Osteocyte (in vitro differentiated cells): ENCODE measurements at regions not wholly inside any gene's neighbourhood (a gene's known extent, or its start where the extent isn't known, plus 50 kb on each side); places are given as distances from the start of the nearest gene placed in this dataset.

Experiments
- DNase-seq: peaks from one replicate; pipeline ENCODE4 v3.0.0; 2021; ENCODE audit warnings: mixed read lengths; ENCODE audit not compliant: unreplicated experiment; ENCODE audit errors: extremely low spot score
- H3K27ac Mint-ChIP-seq: one replicate; pipeline ENCODE4 v1.8.0; 2021; ENCODE audit warnings: mild to moderate bottlenecking, mixed read lengths; ENCODE audit not compliant: unreplicated experiment
- H3K27me3 Mint-ChIP-seq: one replicate; pipeline ENCODE4 v1.8.0; 2021; ENCODE audit warnings: mixed read lengths; ENCODE audit not compliant: unreplicated experiment
- H3K36me3 Mint-ChIP-seq: one replicate; pipeline ENCODE4 v1.8.0; 2021; ENCODE audit warnings: mixed read lengths; ENCODE audit not compliant: unreplicated experiment
- H3K4me1 Mint-ChIP-seq: one replicate; pipeline ENCODE4 v1.8.0; 2021; ENCODE audit warnings: mixed read lengths; ENCODE audit not compliant: unreplicated experiment
- H3K4me3 Mint-ChIP-seq: one replicate; pipeline ENCODE4 v1.8.0; 2021; ENCODE audit warnings: mild to moderate bottlenecking, moderate library complexity, mixed read lengths; ENCODE audit not compliant: unreplicated experiment
- H3K9me3 Mint-ChIP-seq: one replicate; pipeline ENCODE4 v1.8.0; 2021; ENCODE audit warnings: mixed read lengths; ENCODE audit not compliant: unreplicated experiment
- TF ChIP-seq, protein P1 (sequence below): fragments of 200-600 bp; sonication (generic); IDR thresholded peaks from 2 replicates; pipeline ENCODE4 v1.5.0; 2021; ENCODE audit warnings: antibody characterized with exemption, mild to moderate bottlenecking, moderate library complexity

GRCh38 chr5:166088389-166089039 is 2202.9 kb upstream of the WWC1 start:
- Mint-ChIP-seq H3K27ac (no peak overlapping the region), H3K4me3 (no peak overlapping the region), H3K4me1 (no peaks in the 10 kb centered on the region), H3K27me3 (no peaks in the 10 kb centered on the region), H3K9me3 (peaks cover 37% of the 10 kb centered on the region), H3K36me3 (no peaks in the 10 kb centered on the region)
- TF ChIP-seq, protein P1, sequence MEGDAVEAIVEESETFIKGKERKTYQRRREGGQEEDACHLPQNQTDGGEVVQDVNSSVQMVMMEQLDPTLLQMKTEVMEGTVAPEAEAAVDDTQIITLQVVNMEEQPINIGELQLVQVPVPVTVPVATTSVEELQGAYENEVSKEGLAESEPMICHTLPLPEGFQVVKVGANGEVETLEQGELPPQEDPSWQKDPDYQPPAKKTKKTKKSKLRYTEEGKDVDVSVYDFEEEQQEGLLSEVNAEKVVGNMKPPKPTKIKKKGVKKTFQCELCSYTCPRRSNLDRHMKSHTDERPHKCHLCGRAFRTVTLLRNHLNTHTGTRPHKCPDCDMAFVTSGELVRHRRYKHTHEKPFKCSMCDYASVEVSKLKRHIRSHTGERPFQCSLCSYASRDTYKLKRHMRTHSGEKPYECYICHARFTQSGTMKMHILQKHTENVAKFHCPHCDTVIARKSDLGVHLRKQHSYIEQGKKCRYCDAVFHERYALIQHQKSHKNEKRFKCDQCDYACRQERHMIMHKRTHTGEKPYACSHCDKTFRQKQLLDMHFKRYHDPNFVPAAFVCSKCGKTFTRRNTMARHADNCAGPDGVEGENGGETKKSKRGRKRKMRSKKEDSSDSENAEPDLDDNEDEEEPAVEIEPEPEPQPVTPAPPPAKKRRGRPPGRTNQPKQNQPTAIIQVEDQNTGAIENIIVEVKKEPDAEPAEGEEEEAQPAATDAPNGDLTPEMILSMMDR, result no peak
- no peak for DNase-seq

DNA sequence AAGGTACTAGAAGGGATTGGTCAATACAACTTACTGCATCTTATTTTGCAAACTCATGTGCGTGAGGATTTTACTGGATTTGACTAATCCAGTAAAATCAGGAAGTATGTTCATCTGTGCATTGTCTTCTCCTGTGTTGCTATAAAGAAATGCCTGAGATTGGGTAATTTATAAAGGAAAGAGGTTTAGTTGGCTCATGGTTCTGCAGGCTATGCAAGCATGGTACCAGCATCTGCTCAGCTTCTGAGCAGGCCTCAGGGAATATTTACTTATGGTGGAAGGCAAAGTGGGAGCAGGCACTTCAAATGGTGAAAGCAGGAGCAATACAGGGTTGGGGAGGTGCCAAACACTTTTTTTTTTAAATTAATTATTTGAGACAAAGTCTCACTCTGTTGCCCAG is 2199.5 kb upstream of the WWC1 start:
- Mint-ChIP-seq H3K4me3 (no peak overlapping the region), H3K27ac (no peak overlapping the region), H3K4me1 (no peaks in the 10 kb centered on the region), H3K27me3 (no peaks in the 10 kb centered on the region), H3K9me3 (peaks cover 29% of the 10 kb centered on the region), H3K36me3 (no peaks in the 10 kb centered on the region)
- DNase-seq, result no peak
- TF ChIP-seq, protein P1, result no peak

GRCh38 chr5:166093312-166093711 is 2198.1 kb upstream of the WWC1 start:
- H3K4me3 Mint-ChIP-seq, result no peak overlapping the region

GRCh38 chr5:166102947-166103346 is 2188.5 kb upstream of the WWC1 start:
- no peaks in the 10 kb centered on the region for H3K36me3 Mint-ChIP-seq
- TF ChIP-seq, protein P1, result no peak
- no peak for DNase-seq
- H3K27me3 Mint-ChIP-seq, result no peaks in the 10 kb centered on the region
- no peak overlapping the region for H3K4me3 Mint-ChIP-seq
- no peaks in the 10 kb centered on the region for H3K4me1 Mint-ChIP-seq
- H3K27ac Mint-ChIP-seq, result no peak overlapping the region
- H3K9me3 Mint-ChIP-seq, result peaks cover 20% of the 10 kb centered on the region

More at GRCh38 chr5:166093312-166093711, 2198.1 kb upstream of the WWC1 start:
- H3K4me1 Mint-ChIP-seq, result no peaks in the 10 kb centered on the region
- H3K27me3 Mint-ChIP-seq, result no peaks in the 10 kb centered on the region
- H3K36me3 Mint-ChIP-seq, result no peaks in the 10 kb centered on the region
- DNase-seq, result no peak
- H3K9me3 Mint-ChIP-seq, result peaks cover 23% of the 10 kb centered on the region
- TF ChIP-seq, protein P1, result no peak
- no peak overlapping the region for H3K27ac Mint-ChIP-seq

DNA sequence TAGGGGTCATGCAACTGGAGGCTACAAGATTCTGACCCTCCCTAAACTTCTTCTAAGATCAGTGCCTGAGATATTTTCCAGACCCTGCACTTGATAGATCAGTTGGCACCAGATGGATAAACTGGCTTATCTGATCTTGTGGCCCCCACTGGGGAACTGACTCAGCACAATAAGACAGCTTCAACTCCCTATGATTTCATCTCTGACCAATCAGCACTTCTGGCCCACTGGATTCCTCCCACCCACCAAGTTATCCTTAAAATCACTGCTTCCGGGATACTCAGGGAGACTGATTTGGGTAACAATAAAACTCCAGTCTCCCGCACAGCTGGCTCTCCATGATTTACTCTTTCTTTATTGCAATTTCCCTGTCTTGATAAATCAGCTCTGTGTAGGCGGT is 2180.4 kb upstream of the WWC1 start:
- Mint-ChIP-seq H3K4me1 (no peaks in the 10 kb centered on the region), H3K4me3 (no peak overlapping the region), H3K27me3 (no peaks in the 10 kb centered on the region), H3K27ac (no peak overlapping the region), H3K36me3 (peaks cover 2% of the 10 kb centered on the region), H3K9me3 (peaks cover 31% of the 10 kb centered on the region)
- no peak for DNase-seq
- TF ChIP-seq, protein P1, result no peak
